Bronchial epithelial cell (primary cell): ENCODE measurements at regions not wholly inside any gene's neighbourhood (a gene's known extent, or its start where the extent isn't known, plus 50 kb on each side); places are given as distances from the start of the nearest gene placed in this dataset.

Source experiments
- DNase-seq: peaks from one replicate; pipeline ENCODE4 v3.0.0-alpha.2; 2010; ENCODE audit warnings: low read depth
- FAIRE-seq: peaks from 2 replicates; lab custom pipeline; 2011; peaks lifted over from hg19 to GRCh38; lab: Jason Lieb, UNC
- H3K27me3 ChIP-seq: 2 replicates; pipeline ENCODE4 v1.5.1; 2011; ENCODE audit warnings: low read length; ENCODE audit not compliant: control insufficient read depth, insufficient read depth
- H3K36me3 ChIP-seq: 2 replicates; pipeline ENCODE4 v1.5.1; 2011; ENCODE audit warnings: low read length; ENCODE audit not compliant: control insufficient read depth, insufficient read depth
- H3K4me3 ChIP-seq: 2 replicates; pipeline ENCODE4 v1.5.1; 2011; ENCODE audit warnings: mild to moderate bottlenecking, low read depth, low read length, control low read depth
- CTCF ChIP-seq: IDR thresholded peaks from 2 replicates; pipeline ENCODE4 v1.5.1; 2011; ENCODE audit warnings: mild to moderate bottlenecking, moderate library complexity, low read length, control low read depth, inconsistent platforms; ENCODE audit not compliant: insufficient read depth, severe bottlenecking

GRCh38 chr20:6707321-6707831 lies 60.1 kb upstream of the BMP2 start:
- Histone ChIP-seq H3K36me3 (no peaks in the 10 kb centered on the region), H3K27me3 (no peaks in the 10 kb centered on the region), H3K4me3 (no peak overlapping the region)
- TF ChIP-seq CTCF, result no peak
- DNase-seq (no peak), FAIRE-seq (no peak)

GRCh38 chr20:6705926-6706548 lies 61.4 kb upstream of the BMP2 start:
- no peak overlapping the region for H3K4me3 ChIP-seq
- FAIRE-seq (no peak), DNase-seq (no peak)
- H3K27me3 ChIP-seq, result no peaks in the 10 kb centered on the region
- H3K36me3 ChIP-seq, result no peaks in the 10 kb centered on the region
- TF ChIP-seq CTCF, result no peak

- no peak for DNase-seq
- FAIRE-seq, result peak; percentile 18
Observed at GRCh38 chr20:6705106-6705766, 62.2 kb upstream of the BMP2 start.

GRCh38 chr20:6704132-6704861 lies 63.2 kb upstream of the BMP2 start:
- no peak for FAIRE-seq
- no peaks in the 10 kb centered on the region for H3K36me3 ChIP-seq
- no peak overlapping the region for H3K4me3 ChIP-seq
- TF ChIP-seq CTCF, result no peak
- no peaks in the 10 kb centered on the region for H3K27me3 ChIP-seq
- DNase-seq, result peak; percentile 55

More at GRCh38 chr20:6705106-6705766, 62.2 kb upstream of the BMP2 start:
- Histone ChIP-seq H3K36me3 (no peaks in the 10 kb centered on the region), H3K4me3 (no peak overlapping the region), H3K27me3 (no peaks in the 10 kb centered on the region)
- TF ChIP-seq CTCF, result no peak

- no peak for FAIRE-seq
- DNase-seq, result no peak
- TF ChIP-seq CTCF, result no peak
Observed at GRCh38 chr20:6703656-6704055, 63.8 kb upstream of the BMP2 start.

More at GRCh38 chr20:6703656-6704055, 63.8 kb upstream of the BMP2 start:
- H3K27me3 ChIP-seq, result no peaks in the 10 kb centered on the region
- H3K36me3 ChIP-seq, result no peaks in the 10 kb centered on the region
- H3K4me3 ChIP-seq, result no peak overlapping the region
